ENCODE measurements at regions not wholly inside any gene's neighbourhood (a gene's known extent, or its start where the extent isn't known, plus 50 kb on each side); places are given as distances from the start of the nearest gene placed in this dataset.
"Not testable (repeated sequence)": the region's sequence is repeated elsewhere in the genome, so short reads cannot be mapped to it uniquely, and the experiment has no call there.

DNA sequence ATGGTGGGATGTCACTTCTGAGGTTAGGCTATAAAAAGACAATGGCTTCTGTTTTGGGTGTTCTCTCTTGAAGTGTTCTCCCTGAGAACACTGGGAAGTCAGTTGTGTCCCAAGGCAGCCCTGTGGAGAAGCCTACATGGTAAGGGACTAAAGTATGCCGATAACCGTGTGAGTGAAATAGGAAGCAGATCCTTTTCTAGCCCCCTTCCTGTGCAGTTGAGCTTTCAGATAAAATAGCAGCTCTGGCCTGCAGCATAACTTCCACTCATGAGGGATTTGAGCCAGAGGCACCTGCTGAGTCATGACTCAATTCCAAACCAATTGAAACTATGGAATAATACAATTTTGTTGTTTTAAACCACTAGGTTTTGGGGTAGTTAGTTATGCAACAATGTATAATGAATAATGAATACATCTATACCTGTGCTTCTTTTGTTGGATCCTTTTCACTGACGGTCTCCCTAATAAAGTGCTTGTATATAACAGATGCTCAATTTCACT is 241.6 kb downstream of the TFAP2B start:
- no peak for ATAC-seq

- no peak for ATAC-seq
These were observed 243.6 kb downstream of the TFAP2B start for GRCh38 chr6:51062166-51062722.

DNA sequence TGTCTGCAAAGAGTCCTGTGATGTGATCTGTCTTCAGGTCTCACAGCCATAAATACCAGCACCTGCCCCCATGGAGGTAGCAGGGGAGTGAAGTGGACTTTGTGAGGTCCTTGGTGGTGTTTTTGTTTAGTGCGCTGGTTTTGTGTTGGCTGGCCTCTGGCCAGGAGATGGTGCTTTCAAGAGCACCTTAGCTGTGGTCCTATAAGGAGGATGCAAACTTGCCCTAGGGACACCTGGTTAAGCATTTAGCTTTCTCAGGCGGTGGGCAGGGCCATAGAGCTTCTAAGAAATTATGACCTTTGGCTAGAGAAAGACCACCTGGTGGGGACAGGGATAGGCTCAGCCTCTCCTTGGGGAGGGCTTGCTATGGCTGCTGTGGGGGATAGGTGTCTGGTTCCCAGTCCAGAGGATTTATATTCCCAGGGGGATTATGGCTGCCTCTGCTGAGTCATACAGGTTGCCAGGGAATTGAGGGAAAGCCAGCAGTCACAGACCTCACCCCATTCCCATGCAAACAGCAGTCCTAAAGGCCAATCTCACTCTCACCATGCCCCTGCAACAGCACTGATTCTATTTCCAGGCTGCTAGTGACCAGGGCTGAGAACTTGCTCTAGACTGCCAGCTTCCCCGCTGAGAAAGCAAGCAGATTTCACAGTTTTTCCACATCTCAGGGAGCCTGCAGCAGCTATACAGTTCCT is 259.3 kb downstream of the TFAP2B start:
- ATAC-seq = no peak

GRCh38 chr6:51090343-51090742 is 271.7 kb downstream of the TFAP2B start:
- ATAC-seq = no peak

GRCh38 chr6:51093871-51094270 is 275.2 kb downstream of the TFAP2B start:
- ATAC-seq = no peak

- ATAC-seq = no peak
These were observed 275.6 kb downstream of the TFAP2B start for GRCh38 chr6:51094271-51094670.

GRCh38 chr6:51098246-51098645 is 279.6 kb downstream of the TFAP2B start:
- no peak for ATAC-seq

DNA sequence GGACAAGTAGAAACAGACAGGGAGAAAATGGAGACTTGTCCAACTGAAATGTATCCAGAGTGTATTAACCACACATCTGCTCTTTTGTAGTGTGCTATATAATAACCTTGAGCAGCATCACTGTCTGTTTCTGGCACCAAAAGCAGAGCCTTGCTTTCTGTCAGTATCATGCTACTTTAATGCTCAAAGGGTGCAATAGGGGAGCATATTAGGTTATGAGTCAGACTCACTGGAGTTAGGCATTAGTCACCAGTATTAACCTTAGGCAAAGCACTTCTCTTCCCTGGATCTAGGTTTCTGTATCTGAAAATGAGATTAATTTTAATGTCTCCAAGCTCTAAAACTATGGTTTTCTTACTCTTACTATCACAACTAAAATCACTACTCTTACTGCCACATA is 280.1 kb downstream of the TFAP2B start:
- ATAC-seq = peak; percentile 91

GRCh38 chr6:51099201-51099600 is 280.5 kb downstream of the TFAP2B start:
- ATAC-seq = no peak

DNA sequence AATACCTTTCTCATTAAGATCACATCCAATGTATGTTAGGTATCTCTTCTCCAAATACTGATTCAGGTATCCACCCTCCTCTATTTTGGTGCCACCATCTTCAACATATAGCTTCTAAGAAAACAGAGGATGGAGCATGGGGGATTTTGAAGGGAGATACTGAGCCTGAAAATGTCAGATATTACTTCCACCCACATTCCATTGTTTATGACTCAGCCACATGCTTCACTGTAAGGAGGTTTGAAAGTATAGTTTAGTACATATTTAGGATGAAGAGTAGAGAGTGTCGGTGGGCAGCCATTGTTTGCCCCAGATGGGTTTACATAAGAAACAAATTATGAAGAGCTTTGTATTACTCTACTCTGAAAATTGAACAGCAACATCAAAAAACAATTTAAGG is 286.7 kb downstream of the TFAP2B start:
- ATAC-seq = no peak

GRCh38 chr6:51107769-51108203 is 289.1 kb downstream of the TFAP2B start:
- no peak for ATAC-seq

DNA sequence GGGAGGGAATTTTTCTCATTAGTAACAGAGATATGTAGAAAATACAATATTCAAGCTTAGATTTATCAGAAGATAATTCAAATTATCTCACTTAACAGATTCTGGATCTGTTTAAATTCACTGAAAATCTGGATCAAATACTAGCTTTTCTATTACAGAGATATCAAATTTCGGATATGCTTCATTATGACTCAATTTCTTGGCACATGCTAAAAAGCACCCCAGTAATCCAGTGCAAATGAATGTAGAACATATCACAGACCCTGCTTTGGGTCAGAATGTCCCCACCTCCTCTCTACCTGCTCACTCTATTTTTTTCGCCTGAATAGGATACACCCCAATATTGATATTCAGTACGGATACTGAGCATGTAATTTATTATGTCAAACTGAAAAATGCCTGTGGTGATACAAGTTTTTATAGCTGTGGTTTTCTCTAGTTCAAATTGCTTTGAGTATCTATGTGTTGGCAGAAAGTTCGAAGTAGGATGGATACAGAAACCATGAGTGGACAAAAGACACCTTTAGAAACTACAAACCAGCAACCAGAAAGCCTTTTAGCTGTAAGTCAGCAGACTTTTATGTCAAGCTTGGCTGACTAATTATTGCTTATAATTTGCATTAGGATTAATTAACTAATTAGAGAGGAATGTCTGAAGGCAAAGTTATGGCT is 290.0 kb downstream of the TFAP2B start:
- ATAC-seq = no peak

- peak; percentile 39 for ATAC-seq
These were observed 294.1 kb downstream of the TFAP2B start for GRCh38 chr6:51112731-51113130.

DNA sequence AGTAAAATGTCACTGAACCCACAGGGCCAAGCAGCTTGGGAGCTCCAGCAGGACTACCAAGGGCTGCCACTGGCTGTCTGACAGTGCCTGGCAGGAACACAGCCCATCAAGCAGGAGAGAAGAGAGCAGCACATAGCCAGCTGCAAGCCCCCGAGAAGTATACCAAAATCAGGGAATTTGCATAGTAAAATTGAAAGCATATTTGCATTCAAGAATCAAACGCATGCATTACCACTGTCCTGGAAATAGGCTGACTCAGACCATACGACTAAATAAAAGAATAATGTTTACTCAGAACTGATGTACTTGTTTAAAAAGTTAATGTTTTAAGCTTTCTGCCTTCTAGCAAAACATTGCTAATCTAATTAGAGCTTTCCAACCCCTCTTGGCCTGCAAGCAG is 298.1 kb downstream of the TFAP2B start:
- ATAC-seq = no peak

GRCh38 chr6:51118792-51119191 is 300.1 kb downstream of the TFAP2B start:
- no peak for ATAC-seq

DNA sequence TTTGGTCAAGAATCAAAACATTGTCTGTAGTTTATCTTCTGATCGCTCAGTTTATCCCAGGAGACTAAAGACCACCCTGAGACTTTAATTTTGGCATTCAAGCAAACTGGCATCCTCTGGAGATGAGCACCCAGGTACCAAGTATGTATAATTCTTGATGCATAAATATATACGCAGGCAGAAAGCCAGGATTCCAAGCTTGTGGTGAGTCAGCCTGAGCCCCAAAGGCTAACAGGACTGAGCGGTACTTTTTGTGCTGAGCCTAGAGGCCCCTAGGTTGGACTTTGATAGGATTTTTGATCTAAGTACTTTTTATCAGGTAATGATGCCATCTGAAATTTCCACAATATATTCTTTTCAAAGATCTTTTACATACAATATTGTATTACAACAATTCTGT is 301.3 kb downstream of the TFAP2B start:
- ATAC-seq = no peak

- not testable (repeated sequence) for ATAC-seq
These were observed 302.8 kb downstream of the TFAP2B start for GRCh38 chr6:51121380-51121976.

DNA sequence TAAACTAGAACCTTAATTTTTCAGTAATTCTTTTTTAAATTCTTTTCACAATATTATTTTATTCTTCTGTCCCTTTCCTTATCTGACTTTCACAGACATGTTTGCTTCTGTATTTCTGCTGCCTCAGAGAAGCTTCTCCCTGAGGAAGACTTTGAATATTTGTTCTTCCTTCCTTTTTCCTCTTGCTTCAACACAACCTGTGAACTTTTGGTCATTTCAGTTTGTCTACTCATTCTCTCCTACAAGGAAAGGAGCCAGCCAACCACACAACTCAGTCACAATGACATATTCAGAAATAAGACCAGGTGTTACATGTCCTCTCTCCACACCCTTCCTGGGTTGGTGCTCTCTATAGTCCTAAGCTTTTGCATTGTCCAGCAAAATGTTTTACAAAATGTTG is 310.4 kb downstream of the TFAP2B start:
- ATAC-seq = no peak

GRCh38 chr6:51137777-51138176 is 319.1 kb downstream of the TFAP2B start:
- ATAC-seq = no peak

GRCh38 chr6:51139950-51140385 is 321.3 kb downstream of the TFAP2B start:
- no peak for ATAC-seq

- ATAC-seq = no peak
These were observed 322.4 kb downstream of the TFAP2B start for GRCh38 chr6:51141080-51141479.

DNA sequence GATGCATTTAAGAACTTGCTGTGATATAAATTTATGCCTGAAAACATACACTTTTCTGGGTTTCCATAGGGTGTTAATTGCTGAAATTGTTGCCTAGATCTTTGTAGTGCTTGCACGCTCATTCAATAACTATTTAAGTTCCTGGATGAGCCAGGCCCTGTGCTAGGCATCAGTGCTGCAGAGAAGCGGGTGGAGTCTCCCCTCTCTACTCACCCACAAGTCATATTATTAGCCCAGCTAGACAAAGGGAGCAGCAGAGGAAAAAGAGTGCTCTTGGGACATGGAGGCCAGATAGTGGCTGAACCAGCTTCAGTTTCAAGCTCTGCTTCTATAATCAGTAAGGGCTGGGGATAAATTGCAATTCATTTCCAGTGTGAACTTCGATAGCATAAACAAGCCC is 329.1 kb downstream of the TFAP2B start:
- ATAC-seq = peak; percentile 84

GRCh38 chr6:51152594-51152993 is 333.9 kb downstream of the TFAP2B start:
- ATAC-seq = no peak

All from esophagus mucosa (tissue), 1 donor.